Hindlimb muscle (tissue), 1 donor: ENCODE measurements at regions not wholly inside any gene's neighbourhood (a gene's known extent, or its start where the extent isn't known, plus 50 kb on each side); places are given as distances from the start of the nearest gene placed in this dataset.

ENCODE experiments used
- DNase-seq: peaks from one replicate; pipeline ENCODE4 v3.0.0-alpha.2; 2013

GRCh38 chr12:31867292-31867691 lies 91.9 kb upstream of the RESF1 start:
- DNase-seq = no peak

- no peak for DNase-seq
These were observed 92.7 kb upstream of the RESF1 start for GRCh38 chr12:31866523-31866922.

GRCh38 chr12:31865023-31865422 lies 94.2 kb upstream of the RESF1 start:
- DNase-seq = no peak

- no peak for DNase-seq
These were observed 97.9 kb upstream of the RESF1 start for GRCh38 chr12:31861360-31861759.

GRCh38 chr12:31860401-31860800 lies 98.8 kb upstream of the RESF1 start:
- no peak for DNase-seq

- DNase-seq = no peak
These were observed 99.8 kb upstream of the RESF1 start for GRCh38 chr12:31859232-31859977.

- DNase-seq = no peak
These were observed 103.8 kb upstream of the RESF1 start for GRCh38 chr12:31855427-31855826.

DNA sequence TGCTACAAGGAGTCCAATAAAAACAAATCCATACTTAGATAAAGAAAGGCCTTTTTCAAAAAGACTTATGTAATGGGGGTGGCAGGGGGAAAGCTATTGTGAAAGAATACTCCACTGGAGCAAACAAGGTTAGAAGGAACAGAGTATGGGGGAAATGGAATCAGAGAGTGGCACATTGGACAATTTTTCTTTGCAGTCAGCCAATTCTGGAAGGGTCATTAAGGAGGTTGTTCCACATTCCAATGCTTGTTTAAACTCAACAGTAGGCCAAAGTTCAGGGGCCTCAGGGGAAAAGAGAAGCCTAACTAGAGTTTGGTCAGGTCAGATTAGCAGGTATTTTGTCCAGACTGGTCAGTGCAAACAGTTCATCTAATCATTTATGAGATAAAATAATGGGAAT lies 105.2 kb upstream of the RESF1 start:
- no peak for DNase-seq

- no peak for DNase-seq
These were observed 105.7 kb upstream of the RESF1 start for GRCh38 chr12:31853520-31853919.

DNA sequence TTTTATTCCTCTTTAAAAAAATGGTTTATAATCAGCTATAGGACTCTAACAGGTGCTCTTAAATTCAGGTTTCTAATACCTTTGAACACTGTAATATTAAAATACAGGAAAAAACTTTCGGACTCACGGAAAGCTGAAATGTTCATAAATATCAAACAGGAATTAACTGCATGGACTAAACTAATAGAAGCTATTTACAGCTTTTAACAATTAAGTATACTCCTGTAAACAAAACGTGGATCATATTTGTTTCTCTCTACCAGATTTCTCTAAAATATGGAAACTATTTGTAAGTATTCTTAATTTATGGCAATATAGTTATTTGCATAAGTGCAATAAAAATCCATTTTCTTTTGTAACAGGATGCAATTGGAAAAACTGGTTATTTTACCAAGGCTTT lies 108.9 kb upstream of the RESF1 start:
- DNase-seq = no peak

DNA sequence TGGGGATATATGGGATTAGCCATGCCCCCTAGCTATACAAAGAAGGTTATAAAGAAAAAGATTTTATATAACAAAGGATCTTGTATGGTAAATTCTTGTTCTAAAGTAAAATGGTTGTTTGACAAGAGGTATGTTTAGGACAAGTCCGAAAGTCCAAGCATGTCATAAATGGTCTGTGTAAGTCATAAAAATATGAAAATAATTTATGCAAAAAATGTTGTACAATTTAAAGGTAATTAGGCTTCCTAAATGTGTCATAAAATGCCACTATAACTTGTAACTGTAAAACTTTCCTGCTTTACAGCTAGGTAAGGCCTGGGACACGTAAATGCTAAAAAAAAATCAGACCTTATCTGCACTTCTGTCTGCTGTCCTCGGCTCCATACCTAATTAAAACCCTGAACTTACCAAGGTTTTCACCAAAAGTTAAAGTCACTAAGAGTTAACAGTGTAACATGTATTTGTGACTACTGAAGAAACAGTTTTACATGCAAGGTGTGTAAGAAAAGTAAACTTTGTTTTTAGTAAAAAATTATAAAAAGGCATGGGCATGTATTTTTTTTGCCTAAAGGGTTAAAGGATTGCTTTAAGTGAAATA lies 110.0 kb upstream of the RESF1 start:
- no peak for DNase-seq

DNA sequence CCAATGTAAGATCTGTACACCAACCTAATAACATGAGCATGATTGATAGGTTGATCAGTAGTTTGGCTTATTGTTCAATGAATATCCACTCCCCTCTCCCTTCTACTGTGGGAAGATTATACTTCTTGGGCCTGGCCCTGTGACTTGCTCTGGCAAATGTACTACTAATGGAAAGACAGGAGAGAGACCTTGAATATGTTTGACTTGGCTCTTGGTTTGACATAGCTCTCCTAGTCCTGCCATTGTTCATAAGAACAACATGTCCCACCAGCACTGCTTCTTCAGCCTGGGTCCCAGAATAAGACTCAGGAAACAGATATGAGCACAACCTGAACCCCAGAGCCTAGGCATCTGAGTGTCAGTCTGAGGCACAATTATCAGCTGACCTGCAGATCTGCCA lies 112.8 kb upstream of the RESF1 start:
- no peak for DNase-seq

DNA sequence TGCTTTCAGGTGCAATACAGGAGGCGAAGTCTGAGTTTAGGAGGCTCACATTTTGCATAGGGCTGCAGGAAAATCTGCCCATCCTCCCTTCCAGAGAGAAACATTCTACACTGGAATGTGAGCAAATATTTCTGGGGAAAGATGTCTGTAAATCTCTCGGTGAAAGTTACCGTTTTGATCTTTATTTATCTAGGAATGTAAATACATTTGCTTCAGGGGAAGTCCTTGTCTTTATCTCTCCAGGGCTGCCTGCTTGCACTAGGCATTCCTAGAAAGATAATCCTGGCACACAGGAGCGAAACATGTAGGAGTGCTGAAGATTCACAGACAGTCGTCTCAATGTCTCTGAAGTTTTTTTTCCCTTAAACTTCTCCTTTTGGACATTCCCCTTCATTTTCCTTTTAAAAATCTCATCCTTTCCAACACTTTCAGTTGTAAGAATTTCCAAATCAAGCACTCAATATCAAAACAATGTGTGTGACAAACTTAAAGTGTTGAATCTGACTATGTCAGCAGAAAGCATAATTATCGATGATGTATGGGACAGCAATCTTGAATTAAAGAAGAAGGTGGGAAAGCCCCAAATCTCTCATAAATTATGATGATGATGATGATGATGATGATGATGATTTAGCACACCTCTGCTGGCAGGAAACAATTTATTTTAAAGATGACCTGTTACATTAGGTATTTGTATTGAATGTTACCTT lies 113.4 kb upstream of the RESF1 start:
- DNase-seq = no peak

- DNase-seq = no peak
These were observed 114.7 kb upstream of the AMN1 start for GRCh38 chr12:31843398-31844095.

- no peak for DNase-seq
These were observed 109.1 kb upstream of the AMN1 start for GRCh38 chr12:31837913-31838312.

GRCh38 chr12:31835276-31835882 lies 106.6 kb upstream of the AMN1 start:
- DNase-seq = no peak

- DNase-seq = no peak
These were observed 105.3 kb upstream of the AMN1 start for GRCh38 chr12:31834150-31834549.

DNA sequence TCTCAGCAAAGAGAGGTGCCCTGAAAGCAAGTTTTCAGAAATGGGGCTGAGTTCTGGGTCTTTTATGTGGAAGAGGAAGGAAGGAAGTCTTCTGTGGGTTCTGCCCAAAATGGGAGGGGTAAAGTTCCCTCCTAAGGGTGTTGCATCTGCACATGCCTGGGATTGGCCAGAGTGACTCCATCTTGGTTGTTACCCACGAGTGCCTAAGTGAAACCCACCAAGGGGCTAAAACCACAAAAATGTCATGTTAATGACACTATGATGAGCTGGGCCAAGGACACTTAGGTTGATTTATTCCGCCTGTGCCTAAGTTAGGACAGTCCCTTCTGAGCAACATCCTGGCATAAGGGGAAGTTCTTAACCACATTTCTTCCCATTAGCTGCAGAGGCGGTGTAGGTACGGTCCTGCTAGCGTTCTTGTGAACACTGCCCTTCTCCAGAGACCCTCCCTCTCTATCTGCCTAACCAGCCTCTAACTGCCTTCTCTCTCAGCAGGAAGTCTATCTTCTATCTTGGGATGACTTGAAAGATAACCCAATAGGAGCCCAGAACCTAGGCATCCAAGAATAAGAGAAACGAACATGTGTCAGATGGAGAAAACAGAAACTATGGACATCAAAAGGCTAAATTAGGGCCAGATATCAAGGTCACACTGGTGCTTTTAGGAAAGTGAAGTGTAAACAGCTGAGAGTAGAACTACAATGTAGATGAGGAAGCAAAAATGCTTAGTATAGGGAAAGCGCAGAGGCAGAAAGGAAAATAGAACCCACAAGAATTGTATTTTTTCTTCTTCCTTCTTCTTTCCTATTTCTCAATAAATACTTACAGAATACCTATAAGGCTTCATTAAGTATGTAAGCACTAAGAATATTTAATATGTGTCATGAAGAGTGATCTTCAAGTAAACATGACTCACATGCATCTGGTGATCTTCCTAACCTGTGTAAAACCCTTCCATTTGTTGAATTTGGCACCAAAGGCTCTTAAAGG lies 104.2 kb upstream of the AMN1 start:
- DNase-seq = no peak

DNA sequence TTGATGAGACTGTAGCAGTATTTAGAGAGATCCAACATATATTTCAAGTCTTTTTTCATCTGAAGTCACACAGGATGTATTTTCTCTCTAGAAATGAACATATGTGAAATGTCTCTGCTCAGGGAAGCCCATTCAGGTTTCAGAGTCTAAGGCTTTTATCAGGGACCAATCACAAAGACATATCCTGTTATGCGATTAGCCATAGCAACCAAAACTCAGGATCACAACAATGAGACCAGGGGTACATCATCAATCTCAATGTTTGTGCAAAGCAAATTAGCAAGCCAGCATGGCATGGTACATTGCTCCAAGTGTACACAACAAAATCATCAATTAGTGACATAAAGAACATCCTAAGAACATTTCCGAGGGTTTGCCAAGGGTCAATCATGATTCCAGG lies 99.2 kb upstream of the AMN1 start:
- DNase-seq = no peak

DNA sequence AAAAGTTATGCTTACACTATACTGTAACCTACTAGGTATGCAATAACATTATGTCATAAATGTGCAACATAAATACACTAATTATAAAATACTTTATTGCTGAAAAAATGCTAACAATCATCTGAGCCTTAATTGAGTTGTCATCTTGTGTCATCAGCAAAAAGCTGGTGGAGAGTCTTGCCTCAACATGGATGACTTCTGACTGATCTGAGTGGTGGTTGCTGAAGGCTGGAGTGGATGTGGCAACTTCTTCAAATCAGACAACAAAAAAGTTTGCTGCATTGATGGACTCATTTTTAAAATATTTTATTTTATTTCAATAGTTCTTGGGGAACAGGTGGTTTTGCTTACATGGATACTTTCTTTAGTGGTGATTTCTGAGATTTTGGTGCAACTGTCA lies 93.9 kb upstream of the AMN1 start:
- DNase-seq = no peak

DNA sequence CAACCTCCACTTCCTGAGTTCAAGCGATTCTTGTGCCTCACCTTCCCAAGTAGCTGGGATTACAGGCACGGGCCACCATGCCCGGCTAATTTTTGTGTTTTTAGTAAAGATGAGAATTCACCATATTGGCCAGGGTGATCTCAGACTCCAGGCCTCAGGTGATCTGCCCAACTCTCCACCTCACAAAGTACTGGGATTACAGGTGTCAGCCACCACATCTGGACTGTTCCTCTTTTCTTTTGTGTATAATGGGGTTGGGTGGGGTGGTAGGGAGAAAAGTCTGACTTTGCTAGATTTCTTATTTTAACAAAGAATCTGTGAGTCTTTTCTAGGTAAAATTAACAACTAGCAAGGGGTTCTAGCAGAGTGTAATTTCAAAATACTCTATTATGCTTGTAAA lies 92.7 kb upstream of the AMN1 start:
- DNase-seq = no peak

DNA sequence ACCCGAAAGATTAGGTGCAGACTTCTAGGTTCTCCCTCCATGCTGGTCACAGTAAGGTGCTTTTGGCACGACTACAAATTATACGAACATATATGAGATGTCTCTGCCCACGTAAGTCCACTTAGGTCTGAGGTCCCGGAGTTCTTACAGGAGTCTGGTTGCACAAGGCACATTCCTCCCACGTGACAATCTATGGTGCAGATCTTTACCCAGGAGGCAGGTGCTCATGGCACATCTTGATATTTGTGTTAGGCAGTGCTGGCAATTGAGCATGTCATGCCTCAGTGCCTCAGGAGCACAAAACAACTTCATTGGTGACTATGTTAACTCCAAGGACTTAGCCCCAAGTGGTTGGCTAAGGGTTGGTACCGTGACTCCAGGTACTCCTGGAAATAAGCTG lies 92.0 kb upstream of the AMN1 start:
- no peak for DNase-seq
